Amygdala (tissue), 56 donors: ENCODE measurements at regions not wholly inside any gene's neighbourhood (a gene's known extent, or its start where the extent isn't known, plus 50 kb on each side); places are given as distances from the start of the nearest gene placed in this dataset.

Source experiments
- DNase-seq, 56 donors: peaks; one replicate each; lab custom pipeline; 2025; lab: John Stamatoyannopoulos, UW

GRCh38 chr3:10758304-10759037, 57.6 kb upstream of the SLC6A11 start:
- DNase-seq, result peak in 53 of 56 donors; percentile 15 to 79 (median 58)

DNA sequence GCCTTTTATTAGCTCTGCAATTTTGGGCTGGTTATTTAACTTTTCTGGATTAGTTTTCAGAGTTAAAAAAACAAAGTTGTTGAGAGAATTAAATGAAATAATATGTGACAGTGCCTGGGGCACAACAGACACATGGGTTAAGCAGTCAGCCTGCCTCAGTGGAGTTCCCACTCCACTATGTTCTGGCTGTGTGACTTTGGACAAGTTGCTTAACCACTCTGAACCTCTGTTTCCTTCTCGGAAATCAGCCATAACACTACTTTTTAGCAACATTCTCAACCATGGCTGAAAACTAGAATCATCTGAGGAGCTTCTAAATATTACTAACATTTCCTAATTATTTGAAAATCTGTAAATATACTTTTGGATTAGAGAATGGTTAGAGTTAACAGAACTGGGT, 56.5 kb upstream of the SLC6A11 start:
- no peak for DNase-seq

GRCh38 chr3:10760199-10760598, 55.8 kb upstream of the SLC6A11 start:
- no peak for DNase-seq

DNA sequence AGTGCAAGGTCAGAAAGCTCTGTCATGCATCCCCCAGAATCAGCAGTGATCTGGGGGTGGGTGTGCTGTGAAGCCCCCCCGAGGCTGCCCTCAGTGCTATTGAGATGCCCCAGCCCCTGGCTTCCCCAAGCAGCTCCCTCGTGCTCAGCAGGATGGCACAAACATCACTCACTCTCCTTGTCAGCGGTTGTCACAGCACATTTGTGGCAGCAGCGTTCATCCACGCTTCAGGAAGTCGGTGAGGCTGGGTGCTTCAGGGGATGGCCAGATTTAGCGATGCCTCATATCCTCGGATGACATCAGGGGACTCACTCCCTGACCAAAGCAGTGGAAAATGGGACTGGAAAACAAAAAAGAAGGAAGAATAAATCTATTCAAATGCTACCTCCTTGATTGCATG, 54.4 kb upstream of the SLC6A11 start:
- no peak for DNase-seq

DNA sequence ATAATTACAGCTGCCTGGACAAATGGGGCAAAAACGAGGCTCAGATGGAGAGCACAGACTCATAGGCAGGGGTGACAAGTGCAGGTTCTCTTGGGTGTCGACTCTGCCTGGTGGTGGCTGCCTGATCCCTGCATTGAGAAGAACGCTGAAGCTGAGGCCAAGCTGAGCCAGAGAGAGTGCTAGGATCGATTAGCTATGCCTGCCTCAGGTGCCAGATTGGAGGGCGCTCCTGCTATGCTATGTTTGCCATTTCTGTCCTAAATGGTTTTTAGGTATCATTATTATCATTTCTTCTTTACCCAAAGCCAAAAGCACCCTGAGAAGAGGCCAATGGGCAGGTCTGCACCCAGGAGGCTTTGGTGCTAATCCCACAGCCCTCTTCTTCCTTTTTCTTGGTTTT, 53.9 kb upstream of the SLC6A11 start:
- DNase-seq, result no peak

DNA sequence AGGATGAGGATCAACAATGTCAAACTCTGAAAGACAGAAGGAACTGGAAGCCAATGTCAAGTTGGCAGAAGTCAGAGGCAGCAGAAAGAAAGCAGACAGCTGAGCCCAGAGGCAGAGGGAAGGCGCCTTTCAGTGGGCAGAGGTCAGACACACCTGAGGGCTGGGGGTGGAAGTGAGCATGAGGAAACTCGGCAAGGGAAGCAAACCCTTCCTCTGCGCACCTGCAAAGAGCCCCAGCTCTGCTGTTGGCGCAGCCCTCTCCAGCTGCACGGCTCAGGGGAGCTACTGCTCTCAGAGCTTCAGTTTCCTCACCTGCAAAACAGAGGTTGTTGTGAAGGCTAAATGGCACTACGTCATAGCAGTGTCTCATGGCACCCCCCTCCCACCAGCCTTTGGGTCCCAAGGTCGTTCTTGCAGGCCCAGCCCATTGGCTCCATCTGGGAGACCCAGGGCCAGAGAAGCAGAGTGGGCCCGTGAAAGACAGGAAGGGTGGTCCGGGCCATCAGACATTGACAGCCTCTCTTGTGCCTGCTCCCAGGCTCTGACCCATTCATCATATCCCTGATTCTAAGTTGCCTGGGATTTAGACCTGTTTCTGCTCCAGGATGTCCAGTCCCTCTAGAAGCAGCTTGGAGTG, 53.3 kb upstream of the SLC6A11 start:
- no peak for DNase-seq

DNA sequence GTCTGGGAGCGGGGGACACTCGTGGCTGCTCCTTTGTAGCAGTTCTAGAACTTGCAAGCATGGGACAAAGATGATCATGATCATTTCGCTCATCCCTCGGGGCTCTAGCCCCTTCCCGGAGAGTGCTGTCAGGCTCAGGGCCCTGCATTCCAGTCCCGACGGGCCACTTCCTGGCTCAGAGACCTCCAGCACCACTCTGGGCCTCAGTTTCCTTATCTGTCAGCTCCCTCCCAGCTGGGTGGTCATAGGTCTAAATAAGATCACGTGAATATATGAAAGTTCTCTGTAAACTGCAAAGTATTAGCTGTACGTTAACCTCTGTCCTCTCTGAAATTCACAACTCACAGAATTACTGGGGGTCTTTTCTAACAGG, 52.8 kb upstream of the SLC6A11 start:
- no peak for DNase-seq

DNA sequence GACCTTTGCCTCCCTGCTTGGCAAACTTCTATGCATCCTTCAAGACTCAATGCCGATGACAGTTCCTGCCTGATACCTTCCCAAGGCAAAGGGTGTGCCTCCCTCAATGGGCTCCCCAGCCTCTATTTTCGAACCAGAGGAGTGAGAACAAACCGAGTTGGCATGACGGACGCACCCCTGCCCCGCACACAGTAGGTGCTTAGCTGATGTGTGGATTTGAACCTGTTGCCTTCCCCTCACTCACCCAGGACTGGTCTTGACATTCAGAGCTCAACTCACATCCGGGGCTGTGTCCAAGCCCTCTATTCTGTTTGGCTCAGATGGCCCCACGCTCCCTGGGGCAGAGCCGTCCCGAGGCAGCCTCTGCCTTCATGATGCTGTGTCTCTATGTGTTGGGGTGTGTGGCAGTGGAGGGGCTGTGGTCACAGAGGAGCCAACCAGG, 52.2 kb upstream of the SLC6A11 start:
- peak in 1 of 56 donors; percentile 45 for DNase-seq

GRCh38 chr3:10764259-10765051, 51.6 kb upstream of the SLC6A11 start:
- DNase-seq, result peak in 52 of 56 donors; percentile 12 to 81 (median 54)

DNA sequence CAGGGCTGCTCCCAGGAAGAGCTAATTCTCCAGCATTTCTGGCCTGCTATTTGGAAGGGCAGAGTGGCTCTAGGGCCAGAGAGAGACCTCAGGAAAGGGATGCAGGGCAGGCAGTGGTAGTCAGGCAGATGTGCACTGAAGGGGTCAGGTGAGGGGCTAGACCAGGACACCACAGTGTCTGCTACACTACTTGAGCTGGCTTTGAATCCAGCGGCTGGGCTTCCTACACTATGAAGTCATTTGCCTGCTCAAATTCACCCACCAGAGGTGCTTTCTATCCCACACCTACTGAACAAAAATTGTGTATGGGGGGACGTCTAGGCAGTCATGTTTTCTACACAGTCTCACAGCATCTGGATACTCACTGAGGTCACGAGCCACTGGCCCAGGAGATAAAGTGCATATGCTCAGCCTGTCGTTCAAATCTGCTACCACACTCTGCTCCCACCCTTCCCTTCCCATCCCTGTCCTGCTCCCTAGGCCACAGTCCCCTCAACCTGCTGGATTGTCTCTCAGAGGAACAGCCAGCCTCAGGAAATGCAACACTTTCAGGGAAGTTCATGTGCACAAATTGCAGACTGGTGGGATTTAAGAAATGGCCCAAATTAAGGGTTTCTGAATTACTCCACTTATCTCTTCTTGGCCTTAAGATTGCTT, 49.9 kb upstream of the SLC6A11 start:
- no peak for DNase-seq
